A673 (cell line): ENCODE measurements at regions not wholly inside any gene's neighbourhood (a gene's known extent, or its start where the extent isn't known, plus 50 kb on each side); places are given as distances from the start of the nearest gene placed in this dataset.
"Not testable (repeated sequence)": the region's sequence is repeated elsewhere in the genome, so short reads cannot be mapped to it uniquely, and the experiment has no call there.

Experiments used
- BruUV-seq: library from RNA; stranded (reverse); fragments of 400-500 nt; replicated peaks from 2 replicates; lab custom pipeline; 2021; lab: Mats Ljungman, UMichigan
- CTCF ChIA-PET: fragments of 300-600 bp; sonication (Branson Sonifier 250); formaldehyde crosslinking; loops from one replicate; lab custom pipeline; 2022; ENCODE audit warnings: antibody characterized with exemption; lab: Charles Lee
- POLR2A ChIA-PET: fragments of 300-600 bp; sonication (Branson Sonifier 250); formaldehyde crosslinking; loops from one replicate; lab custom pipeline; 2022; ENCODE audit warnings: antibody characterized with exemption; ENCODE audit not compliant: low non-redundant PET; lab: Charles Lee
- DNase-seq: peaks from one replicate; pipeline ENCODE4 v3.0.0-alpha.2; 2015; ENCODE audit warnings: low spot score
- H3K27ac ChIP-seq: fragments of 200-600 bp; sonication (generic); 2 replicates; pipeline ENCODE4 v1.5.1; 2016; ENCODE audit warnings: mixed run types, low read depth, mild to moderate bottlenecking, mixed read lengths, antibody characterized with exemption, low read length; ENCODE audit not compliant: poor library complexity, severe bottlenecking
- H3K27me3 ChIP-seq: fragments of 200-600 bp; sonication (generic); replicated peaks from 2 replicates; pipeline ENCODE4 v1.6.1; 2017; ENCODE audit warnings: mixed run types, low read depth, mild to moderate bottlenecking, mixed read lengths, antibody characterized with exemption, low read length; ENCODE audit not compliant: insufficient read depth, poor library complexity
- H3K36me3 ChIP-seq: fragments of 200-600 bp; sonication (generic); 2 replicates; pipeline ENCODE4 v1.6.1; 2016; ENCODE audit warnings: mixed run types, mild to moderate bottlenecking, mixed read lengths, antibody characterized with exemption, low read length; ENCODE audit not compliant: insufficient read depth, poor library complexity, severe bottlenecking
- H3K4me1 ChIP-seq: fragments of 200-600 bp; sonication (generic); 2 replicates; pipeline ENCODE4 v1.6.1; 2017; ENCODE audit warnings: mixed run types, mild to moderate bottlenecking, mixed read lengths, antibody characterized with exemption, low read length; ENCODE audit not compliant: insufficient read depth, poor library complexity, severe bottlenecking
- H3K4me3 ChIP-seq: fragments of 200-600 bp; sonication (generic); 2 replicates; pipeline ENCODE4 v1.5.1; 2016; ENCODE audit warnings: low read depth, mixed run types, mild to moderate bottlenecking, mixed read lengths, low read length; ENCODE audit not compliant: poor library complexity, severe bottlenecking
- H3K9me3 ChIP-seq: fragments of 200-600 bp; sonication (generic); 2 replicates; pipeline ENCODE4 v1.6.1; 2016; ENCODE audit warnings: mixed run types, low read depth, mild to moderate bottlenecking, mixed read lengths, antibody characterized with exemption, low read length; ENCODE audit not compliant: poor library complexity, severe bottlenecking
- EZH2 ChIP-seq: fragments of 200-600 bp; sonication (generic); IDR thresholded peaks from 2 replicates; pipeline ENCODE4 v1.6.1; 2017; ENCODE audit warnings: borderline replicate concordance, low read depth, mild to moderate bottlenecking, mixed read lengths, antibody characterized with exemption, low read length; ENCODE audit not compliant: poor library complexity, severe bottlenecking
- intact Hi-C: fragments of 100-400 bp; cut with micrococcal nuclease; formaldehyde crosslinking; loops from one replicate; pipeline ENCODE4 v1.10.0; 2022; ENCODE audit not compliant: unreplicated experiment
- TF ChIP-seq, protein P1 (sequence below): fragments of 300-800, 200-600 bp; sonication (generic); conservative IDR thresholded peaks from 2 replicates; pipeline ENCODE4 v1.5.1; 2017; ENCODE audit warnings: low read depth, mild to moderate bottlenecking, antibody characterized with exemption, low read length, moderate library complexity, mixed read lengths

DNA sequence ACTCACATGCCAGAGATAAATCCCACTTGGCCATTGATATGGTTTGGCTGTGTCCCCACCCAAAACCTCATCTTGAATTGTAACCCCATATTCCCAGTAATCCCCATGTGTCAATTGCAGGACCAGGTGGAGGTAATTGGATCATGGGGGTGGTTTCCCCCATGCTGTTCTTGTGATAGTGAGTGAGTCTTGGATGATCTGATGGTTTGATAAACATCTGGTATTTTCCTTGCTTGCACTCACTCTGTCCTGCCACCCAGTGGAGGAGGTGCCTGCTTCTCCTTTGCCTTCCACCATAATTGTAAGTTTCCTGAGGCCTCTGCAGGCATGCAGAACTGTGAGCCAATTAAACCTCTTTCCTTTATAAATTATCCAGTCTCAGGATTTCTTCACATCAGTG lies 50.4 kb upstream of the B3GAT2 start:
- TF ChIP-seq, protein P1, sequence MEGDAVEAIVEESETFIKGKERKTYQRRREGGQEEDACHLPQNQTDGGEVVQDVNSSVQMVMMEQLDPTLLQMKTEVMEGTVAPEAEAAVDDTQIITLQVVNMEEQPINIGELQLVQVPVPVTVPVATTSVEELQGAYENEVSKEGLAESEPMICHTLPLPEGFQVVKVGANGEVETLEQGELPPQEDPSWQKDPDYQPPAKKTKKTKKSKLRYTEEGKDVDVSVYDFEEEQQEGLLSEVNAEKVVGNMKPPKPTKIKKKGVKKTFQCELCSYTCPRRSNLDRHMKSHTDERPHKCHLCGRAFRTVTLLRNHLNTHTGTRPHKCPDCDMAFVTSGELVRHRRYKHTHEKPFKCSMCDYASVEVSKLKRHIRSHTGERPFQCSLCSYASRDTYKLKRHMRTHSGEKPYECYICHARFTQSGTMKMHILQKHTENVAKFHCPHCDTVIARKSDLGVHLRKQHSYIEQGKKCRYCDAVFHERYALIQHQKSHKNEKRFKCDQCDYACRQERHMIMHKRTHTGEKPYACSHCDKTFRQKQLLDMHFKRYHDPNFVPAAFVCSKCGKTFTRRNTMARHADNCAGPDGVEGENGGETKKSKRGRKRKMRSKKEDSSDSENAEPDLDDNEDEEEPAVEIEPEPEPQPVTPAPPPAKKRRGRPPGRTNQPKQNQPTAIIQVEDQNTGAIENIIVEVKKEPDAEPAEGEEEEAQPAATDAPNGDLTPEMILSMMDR = 0 out of 2 replicates have a peak, but pooled peaks have one; percentile 30
- BruUV-seq, H3K27me3 ChIP-seq, CTCF ChIA-PET, H3K27ac ChIP-seq, H3K4me3 ChIP-seq, intact Hi-C loops, H3K9me3 ChIP-seq, POLR2A ChIA-PET, H3K36me3 ChIP-seq, H3K4me1 ChIP-seq: not testable (repeated sequence)
- peak; percentile 22 for DNase-seq

DNA sequence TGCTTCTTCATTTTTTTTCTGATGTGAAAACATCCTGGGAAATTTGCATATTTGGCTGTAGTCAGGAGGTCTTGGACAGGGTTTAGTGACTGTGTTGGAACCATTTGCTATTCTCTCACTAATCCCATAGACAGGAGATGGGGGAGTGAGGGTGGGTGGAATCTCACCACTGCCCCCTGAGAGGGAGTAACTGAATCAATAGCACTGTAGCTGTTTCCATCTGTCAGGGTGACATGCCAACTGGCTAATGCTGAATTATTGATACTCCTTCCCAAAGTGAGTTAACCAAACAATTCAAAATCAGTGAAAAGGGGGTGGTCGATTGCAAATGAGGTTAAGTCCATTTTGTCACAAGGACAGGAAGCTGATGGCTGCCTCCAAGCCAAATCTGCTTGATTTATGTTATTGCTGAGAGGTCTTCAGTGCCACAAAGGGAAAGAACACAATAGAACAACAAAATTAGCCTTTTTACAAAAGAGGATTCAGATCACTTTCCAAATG lies 55.1 kb upstream of the B3GAT2 start:
- BruUV-seq = no TSS peak
- H3K36me3 ChIP-seq = no peaks in the 10 kb centered on the region
- ChIA-PET POLR2A (no interaction called here), CTCF (interaction anchor here (0.5 to 1.1 kb wide), 3 partner anchors 78 to 675 kb away, joined by 3 to 4 read pairs (median 3); no protein-coding TSS in a partner anchor)
- no peaks in the 10 kb centered on the region for H3K27me3 ChIP-seq
- no peak for DNase-seq
- no peak overlapping the region for H3K27ac ChIP-seq
- H3K9me3 ChIP-seq = no peaks in the 10 kb centered on the region
- intact Hi-C loops = loop anchor here (2.0 to 5.0 kb wide), 5 partner anchors 130 to 790 kb away; no protein-coding TSS in a partner anchor
- no peak overlapping the region for H3K4me3 ChIP-seq
- TF ChIP-seq, protein P1 = no peak
- no peak for TF ChIP-seq EZH2
- H3K4me1 ChIP-seq = no peaks in the 10 kb centered on the region

DNA sequence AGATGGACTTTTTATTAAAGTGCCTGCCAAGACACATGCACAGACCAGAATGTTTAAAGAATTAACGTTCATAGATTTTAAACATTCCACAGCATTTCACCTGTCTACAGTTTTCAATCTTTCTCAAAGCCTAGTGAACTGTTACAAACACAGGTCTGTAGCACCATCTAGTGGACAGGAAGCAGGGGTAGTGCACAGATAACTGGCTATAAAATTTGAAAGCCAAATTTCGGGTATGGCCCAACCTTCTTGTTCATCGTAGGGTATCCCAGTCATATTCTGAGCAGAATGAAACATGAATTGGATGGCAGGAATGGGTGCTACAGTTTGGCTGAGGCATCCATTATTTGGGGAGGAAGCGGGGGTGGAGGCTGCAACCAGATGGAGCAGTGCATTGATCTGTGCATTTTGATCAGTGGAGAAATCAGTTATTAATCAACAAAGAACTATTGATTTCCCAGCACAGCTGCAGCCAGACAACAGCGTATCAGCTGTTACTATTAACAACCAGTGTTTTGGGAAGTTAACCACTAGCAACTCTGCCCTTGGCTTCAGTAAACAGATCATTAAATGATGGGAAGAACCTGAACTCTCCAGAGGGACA lies 56.1 kb upstream of the B3GAT2 start:
- no peaks in the 10 kb centered on the region for H3K36me3 ChIP-seq
- H3K4me1 ChIP-seq = no peaks in the 10 kb centered on the region
- no peaks in the 10 kb centered on the region for H3K9me3 ChIP-seq
- ChIA-PET POLR2A (no interaction called here), CTCF (interaction anchor here (0.6 kb wide), 1 partner anchor 792 kb away, joined by 3 read pairs; no protein-coding TSS in a partner anchor)
- H3K27ac ChIP-seq = no peak overlapping the region
- no peak overlapping the region for H3K4me3 ChIP-seq
- TF ChIP-seq, protein P1 = peak; percentile 83
- no peak for TF ChIP-seq EZH2
- intact Hi-C loops = loop anchor here (2.0 to 5.0 kb wide), 5 partner anchors 131 to 791 kb away; no protein-coding TSS in a partner anchor
- no TSS peak for BruUV-seq
- DNase-seq = peak; percentile 70
- no peaks in the 10 kb centered on the region for H3K27me3 ChIP-seq
